ENCODE measurements at regions not wholly inside any gene's neighbourhood (a gene's known extent, or its start where the extent isn't known, plus 50 kb on each side); places are given as distances from the start of the nearest gene placed in this dataset.
A peak's percentile ranks its signal among the peaks of the same experiment; 100 is the strongest.

DNA sequence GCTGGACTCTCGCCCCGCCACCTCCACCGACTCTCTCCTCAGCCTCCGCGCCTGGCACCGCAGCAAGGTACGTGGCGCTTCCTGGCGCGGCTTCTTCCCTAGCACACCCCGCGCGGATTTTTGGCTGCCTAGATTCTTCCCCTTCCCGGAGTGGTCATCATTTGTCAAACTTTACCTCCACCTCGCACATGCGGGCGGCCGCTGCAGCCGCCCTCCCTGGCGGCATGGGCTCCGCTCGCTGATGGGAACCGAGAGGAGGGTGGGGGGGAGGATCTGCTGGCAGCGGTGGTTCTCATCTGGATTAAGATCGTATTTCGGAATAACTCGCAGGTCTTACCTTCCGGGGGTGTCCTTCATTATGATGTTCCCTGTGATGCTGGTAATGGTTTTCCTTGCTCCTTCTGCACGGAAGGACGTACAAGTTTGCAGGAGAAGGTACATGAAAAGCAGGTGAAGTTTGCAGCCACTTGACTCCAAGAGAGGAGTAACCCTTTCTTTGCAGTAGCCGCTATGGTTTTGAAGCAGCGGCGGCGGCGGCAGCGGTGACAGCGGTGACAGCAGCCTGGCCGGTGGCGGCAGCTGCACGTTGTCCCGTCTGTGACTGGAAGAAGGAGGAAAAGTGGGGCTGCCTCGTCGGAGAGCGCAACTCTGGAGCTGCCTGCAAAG is 2183.9 kb upstream of the TENM3 start:
- no peak overlapping the region for H2AFZ ChIP-seq (ENCODE audit: low read length)
- WGBS (ENCODE audit: low lambda C conversion rate), result 41% methylated on average over 24 of the region's 44 CpGs
- POLR2A ChIA-PET, result no interaction called here

More for the DNA sequence above, 2183.9 kb upstream of the TENM3 start:
- TF ChIP-seq, protein P1, sequence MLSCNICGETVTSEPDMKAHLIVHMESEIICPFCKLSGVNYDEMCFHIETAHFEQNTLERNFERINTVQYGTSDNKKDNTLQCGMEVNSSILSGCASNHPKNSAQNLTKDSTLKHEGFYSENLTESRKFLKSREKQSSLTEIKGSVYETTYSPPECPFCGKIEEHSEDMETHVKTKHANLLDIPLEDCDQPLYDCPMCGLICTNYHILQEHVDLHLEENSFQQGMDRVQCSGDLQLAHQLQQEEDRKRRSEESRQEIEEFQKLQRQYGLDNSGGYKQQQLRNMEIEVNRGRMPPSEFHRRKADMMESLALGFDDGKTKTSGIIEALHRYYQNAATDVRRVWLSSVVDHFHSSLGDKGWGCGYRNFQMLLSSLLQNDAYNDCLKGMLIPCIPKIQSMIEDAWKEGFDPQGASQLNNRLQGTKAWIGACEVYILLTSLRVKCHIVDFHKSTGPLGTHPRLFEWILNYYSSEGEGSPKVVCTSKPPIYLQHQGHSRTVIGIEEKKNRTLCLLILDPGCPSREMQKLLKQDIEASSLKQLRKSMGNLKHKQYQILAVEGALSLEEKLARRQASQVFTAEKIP (CRISPR knock-in tag; IDR thresholded peaks at IDR 0.05; ENCODE audit: borderline replicate concordance), result no peak
- TF ChIP-seq, protein P2, sequence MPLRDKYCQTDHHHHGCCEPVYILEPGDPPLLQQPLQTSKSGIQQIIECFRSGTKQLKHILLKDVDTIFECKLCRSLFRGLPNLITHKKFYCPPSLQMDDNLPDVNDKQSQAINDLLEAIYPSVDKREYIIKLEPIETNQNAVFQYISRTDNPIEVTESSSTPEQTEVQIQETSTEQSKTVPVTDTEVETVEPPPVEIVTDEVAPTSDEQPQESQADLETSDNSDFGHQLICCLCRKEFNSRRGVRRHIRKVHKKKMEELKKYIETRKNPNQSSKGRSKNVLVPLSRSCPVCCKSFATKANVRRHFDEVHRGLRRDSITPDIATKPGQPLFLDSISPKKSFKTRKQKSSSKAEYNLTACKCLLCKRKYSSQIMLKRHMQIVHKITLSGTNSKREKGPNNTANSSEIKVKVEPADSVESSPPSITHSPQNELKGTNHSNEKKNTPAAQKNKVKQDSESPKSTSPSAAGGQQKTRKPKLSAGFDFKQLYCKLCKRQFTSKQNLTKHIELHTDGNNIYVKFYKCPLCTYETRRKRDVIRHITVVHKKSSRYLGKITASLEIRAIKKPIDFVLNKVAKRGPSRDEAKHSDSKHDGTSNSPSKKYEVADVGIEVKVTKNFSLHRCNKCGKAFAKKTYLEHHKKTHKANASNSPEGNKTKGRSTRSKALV (CRISPR knock-in tag; IDR thresholded peaks at IDR 0.05), result peak; percentile 8; the same call in 1 of the 2 replicates
- TF ChIP-seq HNRNPLL (IDR thresholded peaks at IDR 0.05; ENCODE audit: low read depth, low read length, poor library complexity, severe bottlenecking) (peak; percentile 19), EZH2 (conservative IDR thresholded peaks at IDR 0.05; ENCODE audit: low read depth, low read length) (peak; percentile 81; the same call in 1 of the 2 replicates)
- TF ChIP-seq, protein P3, sequence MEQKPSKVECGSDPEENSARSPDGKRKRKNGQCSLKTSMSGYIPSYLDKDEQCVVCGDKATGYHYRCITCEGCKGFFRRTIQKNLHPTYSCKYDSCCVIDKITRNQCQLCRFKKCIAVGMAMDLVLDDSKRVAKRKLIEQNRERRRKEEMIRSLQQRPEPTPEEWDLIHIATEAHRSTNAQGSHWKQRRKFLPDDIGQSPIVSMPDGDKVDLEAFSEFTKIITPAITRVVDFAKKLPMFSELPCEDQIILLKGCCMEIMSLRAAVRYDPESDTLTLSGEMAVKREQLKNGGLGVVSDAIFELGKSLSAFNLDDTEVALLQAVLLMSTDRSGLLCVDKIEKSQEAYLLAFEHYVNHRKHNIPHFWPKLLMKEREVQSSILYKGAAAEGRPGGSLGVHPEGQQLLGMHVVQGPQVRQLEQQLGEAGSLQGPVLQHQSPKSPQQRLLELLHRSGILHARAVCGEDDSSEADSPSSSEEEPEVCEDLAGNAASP (CRISPR knock-in tag; IDR thresholded peaks at IDR 0.05; ENCODE audit: borderline replicate concordance), result no peak
- Histone ChIP-seq H4K20me1 (ENCODE audit: insufficient read depth, low read length) (no peaks in the 10 kb centered on the region), H3K9me3 (ENCODE audit: low read length) (no peaks in the 10 kb centered on the region), H3K27ac (ENCODE audit: extremely low read length, insufficient read depth, low read length) (no peak overlapping the region), H3K9ac (ENCODE audit: insufficient read depth, low read depth, low read length) (no peak overlapping the region), H3K27me3 (ENCODE audit: control insufficient read depth in 1 of 2, insufficient read depth in 2 of 2, low read length in 2 of 2) (peaks cover 3 to 34% of the 10 kb centered on the region in 2 experiments; a peak in 4 of 5 replicates), H3K4me2 (ENCODE audit: low read depth, low read length) (peak overlapping the region; percentile 72), H3K4me1 (ENCODE audit: insufficient read depth, low read length) (peaks cover 6% of the 10 kb centered on the region; the same call in 1 of the 2 replicates), H3K36me3 (replicated peaks in 1 of 2; ENCODE audit: control insufficient read depth in 1 of 2, insufficient read depth in 2 of 2, low read length in 2 of 2) (no peaks in the 10 kb centered on the region), H3K4me3 (replicated peaks in 1 of 3; ENCODE audit: insufficient read depth in 1 of 3, low read depth in 2 of 3, low read length in 3 of 3) (peak overlapping the region; percentile 4 to 67 (median 40); a peak in 2 of 6 replicates), H3K79me2 (ENCODE audit: insufficient read depth, low read length) (no peaks in the 10 kb centered on the region)
- peak; percentile 17; the same call in 1 of the 3 replicates for ATAC-seq
- in situ Hi-C loops (cut with HindIII; ENCODE audit: extremely low pct_ligation_motif_present, low pct_unique_long_range_greater_than_20kb) (no loop called here), intact Hi-C loops (cut with micrococcal nuclease; ENCODE audit: unreplicated experiment) (loop anchor here (10.0 kb wide), 1 partner anchor 1675 kb away; no protein-coding TSS in a partner anchor)
- CTCF ChIA-PET (ENCODE audit: low intra/inter-chr PET ratio, low total read pairs), result no interaction called here
- no peak for DNase-seq (ENCODE audit: low spot score)
- no TSS peak for BruUV-seq (replicated peaks)
- FAIRE-seq, result no peak

All from HepG2 (cell line).